ENCODE measurements at regions not wholly inside any gene's neighbourhood (a gene's known extent, or its start where the extent isn't known, plus 50 kb on each side); places are given as distances from the start of the nearest gene placed in this dataset.

GRCh38 chr3:6180171-6180570, 680.7 kb upstream of the GRM7 start:
- Histone ChIP-seq H3K36me3 (replicated peaks; ENCODE audit: insufficient read depth, low read length) (no peaks in the 10 kb centered on the region), H2AFZ (ENCODE audit: low read length) (no peak overlapping the region), H3K4me2 (ENCODE audit: low read depth, low read length) (no peak overlapping the region), H3K9ac (ENCODE audit: low read length) (no peak overlapping the region), H3K27ac (ENCODE audit: low read length) (no peak overlapping the region), H4K20me1 (ENCODE audit: insufficient read depth, low read length) (no peaks in the 10 kb centered on the region), H3K4me3 (ENCODE audit: low read length) (no peak overlapping the region), H3K9me3 (replicated peaks; ENCODE audit: insufficient read depth, low read length) (no peaks in the 10 kb centered on the region), H3K4me1 (ENCODE audit: low read length) (no peaks in the 10 kb centered on the region), H3F3A (ENCODE audit: insufficient read depth, low read length) (no peaks in the 10 kb centered on the region), H3K79me2 (ENCODE audit: low read length) (no peaks in the 10 kb centered on the region), H3K27me3 (replicated peaks; ENCODE audit: insufficient read depth, low read length) (no peaks in the 10 kb centered on the region), H3K9me2 (replicated peaks; ENCODE audit: insufficient read depth, low read length) (no peaks in the 10 kb centered on the region)
- no peak for DNase-seq
- TF ChIP-seq EZH2 (optimal IDR thresholded peaks at IDR 0.05; ENCODE audit: low read depth, low read length) (no peak), EZH2phosphoT487 (IDR thresholded peaks at IDR 0.05; ENCODE audit: low read length) (no peak), CTCF (IDR thresholded peaks at IDR 0.05; ENCODE audit: low read length) (no peak)

GRCh38 chr3:6182476-6182875, 678.4 kb upstream of the GRM7 start:
- no peak overlapping the region for H3K4me3 ChIP-seq (ENCODE audit: low read length)
- no peak overlapping the region for H2AFZ ChIP-seq (ENCODE audit: low read length)
- no peaks in the 10 kb centered on the region for H4K20me1 ChIP-seq (ENCODE audit: insufficient read depth, low read length)
- H3K27me3 ChIP-seq (replicated peaks; ENCODE audit: insufficient read depth, low read length): no peaks in the 10 kb centered on the region
- no peaks in the 10 kb centered on the region for H3F3A ChIP-seq (ENCODE audit: insufficient read depth, low read length)
- no peak overlapping the region for H3K9ac ChIP-seq (ENCODE audit: low read length)
- no peaks in the 10 kb centered on the region for H3K9me3 ChIP-seq (replicated peaks; ENCODE audit: insufficient read depth, low read length)
- TF ChIP-seq EZH2 (optimal IDR thresholded peaks at IDR 0.05; ENCODE audit: low read depth, low read length) (no peak), EZH2phosphoT487 (IDR thresholded peaks at IDR 0.05; ENCODE audit: low read length) (no peak)
- H3K79me2 ChIP-seq (ENCODE audit: low read length): no peaks in the 10 kb centered on the region
- no peaks in the 10 kb centered on the region for H3K36me3 ChIP-seq (replicated peaks; ENCODE audit: insufficient read depth, low read length)
- no peak overlapping the region for H3K27ac ChIP-seq (ENCODE audit: low read length)
- no peak for DNase-seq
- no peak overlapping the region for H3K4me2 ChIP-seq (ENCODE audit: low read depth, low read length)
- no peaks in the 10 kb centered on the region for H3K9me2 ChIP-seq (replicated peaks; ENCODE audit: insufficient read depth, low read length)
- H3K4me1 ChIP-seq (ENCODE audit: low read length): no peaks in the 10 kb centered on the region

GRCh38 chr3:6182909-6183308, 678.0 kb upstream of the GRM7 start:
- Histone ChIP-seq H3K4me3 (ENCODE audit: low read length) (no peak overlapping the region), H3K9ac (ENCODE audit: low read length) (no peak overlapping the region), H3K36me3 (replicated peaks; ENCODE audit: insufficient read depth, low read length) (no peaks in the 10 kb centered on the region), H3K9me3 (replicated peaks; ENCODE audit: insufficient read depth, low read length) (no peaks in the 10 kb centered on the region), H3K4me2 (ENCODE audit: low read depth, low read length) (no peak overlapping the region), H3K27ac (ENCODE audit: low read length) (no peak overlapping the region), H3K9me2 (replicated peaks; ENCODE audit: insufficient read depth, low read length) (no peaks in the 10 kb centered on the region), H4K20me1 (ENCODE audit: insufficient read depth, low read length) (no peaks in the 10 kb centered on the region), H3K27me3 (replicated peaks; ENCODE audit: insufficient read depth, low read length) (no peaks in the 10 kb centered on the region), H3K4me1 (ENCODE audit: low read length) (no peaks in the 10 kb centered on the region), H3F3A (ENCODE audit: insufficient read depth, low read length) (no peaks in the 10 kb centered on the region), H3K79me2 (ENCODE audit: low read length) (no peaks in the 10 kb centered on the region), H2AFZ (ENCODE audit: low read length) (no peak overlapping the region)
- DNase-seq: no peak
- TF ChIP-seq EZH2phosphoT487 (IDR thresholded peaks at IDR 0.05; ENCODE audit: low read length): no peak
- no peak for TF ChIP-seq CTCF (IDR thresholded peaks at IDR 0.05; ENCODE audit: low read length)
- TF ChIP-seq EZH2 (optimal IDR thresholded peaks at IDR 0.05; ENCODE audit: low read depth, low read length): no peak

DNA sequence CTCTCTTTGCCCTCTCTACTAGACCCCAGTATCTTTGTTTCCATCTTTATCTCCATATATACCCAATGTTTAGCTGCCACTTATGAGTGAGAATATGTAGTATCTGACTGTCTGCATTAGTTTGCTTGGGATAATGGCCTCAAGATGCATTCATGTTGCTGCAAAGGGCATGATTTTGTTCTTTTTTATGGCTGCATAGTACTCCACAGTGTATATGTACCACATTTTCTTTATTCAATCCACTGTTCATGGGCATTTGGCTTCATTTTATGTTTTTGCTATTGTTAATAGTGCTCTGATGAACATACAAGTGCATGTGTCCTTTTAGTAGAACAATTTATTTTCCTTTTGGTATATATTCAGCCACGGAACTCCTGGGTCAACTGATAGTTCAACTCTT, 671.5 kb upstream of the GRM7 start:
- TF ChIP-seq EZH2 (optimal IDR thresholded peaks at IDR 0.05; ENCODE audit: low read depth, low read length): no peak
- TF ChIP-seq EZH2phosphoT487 (IDR thresholded peaks at IDR 0.05; ENCODE audit: low read length): no peak
- TF ChIP-seq CTCF (IDR thresholded peaks at IDR 0.05; ENCODE audit: low read length): no peak
- H3K36me3 ChIP-seq (replicated peaks; ENCODE audit: insufficient read depth, low read length): no peaks in the 10 kb centered on the region

More for the DNA sequence above, 671.5 kb upstream of the GRM7 start:
- H3K9ac ChIP-seq (ENCODE audit: low read length): no peak overlapping the region
- H3K4me1 ChIP-seq (ENCODE audit: low read length): no peaks in the 10 kb centered on the region
- no peak overlapping the region for H2AFZ ChIP-seq (ENCODE audit: low read length)
- H3K79me2 ChIP-seq (ENCODE audit: low read length): no peaks in the 10 kb centered on the region
- H3K27ac ChIP-seq (ENCODE audit: low read length): no peak overlapping the region
- H3K9me2 ChIP-seq (replicated peaks; ENCODE audit: insufficient read depth, low read length): no peaks in the 10 kb centered on the region
- no peak for DNase-seq
- H3F3A ChIP-seq (ENCODE audit: insufficient read depth, low read length): no peaks in the 10 kb centered on the region
- H3K9me3 ChIP-seq (replicated peaks; ENCODE audit: insufficient read depth, low read length): no peaks in the 10 kb centered on the region
- no peaks in the 10 kb centered on the region for H4K20me1 ChIP-seq (ENCODE audit: insufficient read depth, low read length)
- H3K27me3 ChIP-seq (replicated peaks; ENCODE audit: insufficient read depth, low read length): no peaks in the 10 kb centered on the region
- H3K4me2 ChIP-seq (ENCODE audit: low read depth, low read length): no peak overlapping the region
- no peak overlapping the region for H3K4me3 ChIP-seq (ENCODE audit: low read length)
